ENCODE measurements at regions not wholly inside any gene's neighbourhood (a gene's known extent, or its start where the extent isn't known, plus 50 kb on each side); places are given as distances from the start of the nearest gene placed in this dataset.

DNA sequence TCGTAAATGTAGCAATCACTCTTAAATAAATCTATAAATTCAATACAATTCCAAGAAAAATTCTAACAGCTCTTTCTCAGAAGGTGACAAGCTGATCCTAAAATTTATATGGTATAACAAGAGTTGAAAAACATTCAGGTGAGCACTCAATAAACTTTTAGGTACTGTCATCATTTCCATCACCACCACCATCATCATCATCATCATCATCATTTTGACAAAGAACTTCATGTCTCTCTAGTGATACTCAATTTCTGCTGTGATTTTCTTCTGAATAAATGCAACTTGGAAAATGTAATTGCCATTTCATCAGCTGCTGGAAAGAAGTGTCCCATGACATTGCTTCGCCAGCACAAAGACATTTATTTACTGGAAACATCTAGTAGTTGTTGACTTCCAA is 222.9 kb upstream of the IRX5 start:
- no peaks in the 10 kb centered on the region for H3K27me3 ChIP-seq (ENCODE audit: control insufficient read depth, insufficient read depth, low read length)
- no peaks in the 10 kb centered on the region for H3K4me1 ChIP-seq (ENCODE audit: control insufficient read depth, insufficient read depth, low read length)
- H3K9me3 ChIP-seq (ENCODE audit: control insufficient read depth, low read depth, low read length): no peaks in the 10 kb centered on the region
- no peaks in the 10 kb centered on the region for H3K36me3 ChIP-seq (ENCODE audit: control insufficient read depth, insufficient read depth, low read length)
- DNase-seq: no peak
- H3K4me3 ChIP-seq (ENCODE audit: low read length): no peak overlapping the region
- H3K27ac ChIP-seq (ENCODE audit: low read length): no peak overlapping the region
- WGBS (ENCODE audit: insufficient coverage, low lambda C conversion rate): 100% methylated on average over 2 of the region's 2 CpGs

- no peaks in the 10 kb centered on the region for H3K9me3 ChIP-seq (ENCODE audit: control insufficient read depth, low read depth, low read length)
- WGBS (ENCODE audit: insufficient coverage, low lambda C conversion rate): 89% methylated on average over 2 of the region's 2 CpGs
Measured at GRCh38 chr16:54706406-54706805, 224.3 kb upstream of the IRX5 start.

GRCh38 chr16:54703339-54703738 is 227.3 kb upstream of the IRX5 start:
- no peaks in the 10 kb centered on the region for H3K36me3 ChIP-seq (ENCODE audit: control insufficient read depth, insufficient read depth, low read length)
- no peak overlapping the region for H3K4me3 ChIP-seq (ENCODE audit: low read length)
- H3K4me1 ChIP-seq (ENCODE audit: control insufficient read depth, insufficient read depth, low read length): no peaks in the 10 kb centered on the region
- H3K27me3 ChIP-seq (ENCODE audit: control insufficient read depth, insufficient read depth, low read length): no peaks in the 10 kb centered on the region
- no peak overlapping the region for H3K27ac ChIP-seq (ENCODE audit: low read length)
- WGBS (ENCODE audit: insufficient coverage, low lambda C conversion rate): 63% methylated on average over 3 of the region's 9 CpGs
- no peaks in the 10 kb centered on the region for H3K9me3 ChIP-seq (ENCODE audit: control insufficient read depth, low read depth, low read length)
- DNase-seq: no peak

More at GRCh38 chr16:54706406-54706805, 224.3 kb upstream of the IRX5 start:
- no peak overlapping the region for H3K27ac ChIP-seq (ENCODE audit: low read length)
- no peaks in the 10 kb centered on the region for H3K27me3 ChIP-seq (ENCODE audit: control insufficient read depth, insufficient read depth, low read length)
- no peaks in the 10 kb centered on the region for H3K36me3 ChIP-seq (ENCODE audit: control insufficient read depth, insufficient read depth, low read length)
- DNase-seq: no peak
- no peak overlapping the region for H3K4me3 ChIP-seq (ENCODE audit: low read length)
- H3K4me1 ChIP-seq (ENCODE audit: control insufficient read depth, insufficient read depth, low read length): no peaks in the 10 kb centered on the region

- no peak for DNase-seq
- H3K4me3 ChIP-seq (ENCODE audit: low read length): no peak overlapping the region
- no peaks in the 10 kb centered on the region for H3K9me3 ChIP-seq (ENCODE audit: control insufficient read depth, low read depth, low read length)
- WGBS (ENCODE audit: insufficient coverage, low lambda C conversion rate): 93% methylated on average over 2 of the region's 6 CpGs
- H3K4me1 ChIP-seq (ENCODE audit: control insufficient read depth, insufficient read depth, low read length): no peaks in the 10 kb centered on the region
- no peaks in the 10 kb centered on the region for H3K27me3 ChIP-seq (ENCODE audit: control insufficient read depth, insufficient read depth, low read length)
- no peaks in the 10 kb centered on the region for H3K36me3 ChIP-seq (ENCODE audit: control insufficient read depth, insufficient read depth, low read length)
- H3K27ac ChIP-seq (ENCODE audit: low read length): no peak overlapping the region
Measured at GRCh38 chr16:54699656-54700055, 231.0 kb upstream of the IRX5 start.

DNA sequence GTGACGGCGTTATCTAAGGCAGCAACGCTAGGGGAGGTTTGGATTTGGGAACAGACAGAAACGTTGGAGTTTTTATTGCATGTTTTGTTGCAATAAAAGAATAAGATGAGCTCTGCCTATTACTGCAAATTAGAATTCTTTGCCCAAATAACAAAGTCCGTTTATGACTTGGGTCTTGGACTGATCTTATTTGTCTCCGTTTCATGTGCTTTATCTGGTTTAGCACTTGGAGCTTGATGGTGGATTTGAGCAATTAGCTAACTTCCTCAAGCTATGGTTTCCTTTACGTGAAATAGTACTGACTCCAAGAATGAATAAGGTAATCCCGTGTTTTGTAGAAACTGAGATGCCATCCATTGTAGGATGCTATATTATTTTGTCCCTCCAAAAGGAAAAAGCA is 233.0 kb upstream of the IRX5 start:
- Histone ChIP-seq H3K27ac (ENCODE audit: low read length) (no peak overlapping the region), H3K4me3 (ENCODE audit: low read length) (no peak overlapping the region), H3K9me3 (ENCODE audit: control insufficient read depth, low read depth, low read length) (no peaks in the 10 kb centered on the region), H3K36me3 (ENCODE audit: control insufficient read depth, insufficient read depth, low read length) (no peaks in the 10 kb centered on the region), H3K27me3 (ENCODE audit: control insufficient read depth, insufficient read depth, low read length) (no peaks in the 10 kb centered on the region), H3K4me1 (ENCODE audit: control insufficient read depth, insufficient read depth, low read length) (no peaks in the 10 kb centered on the region)
- no peak for DNase-seq
- 76% methylated on average over 2 of the region's 8 CpGs for WGBS (ENCODE audit: insufficient coverage, low lambda C conversion rate)

- H3K36me3 ChIP-seq (ENCODE audit: control insufficient read depth, insufficient read depth, low read length): no peaks in the 10 kb centered on the region
- H3K9me3 ChIP-seq (ENCODE audit: control insufficient read depth, low read depth, low read length): no peaks in the 10 kb centered on the region
- no CpG with 5 or more reads among the region's 9 CpGs for WGBS (ENCODE audit: insufficient coverage, low lambda C conversion rate)
- no peak overlapping the region for H3K4me3 ChIP-seq (ENCODE audit: low read length)
- H3K4me1 ChIP-seq (ENCODE audit: control insufficient read depth, insufficient read depth, low read length): no peaks in the 10 kb centered on the region
- no peak overlapping the region for H3K27ac ChIP-seq (ENCODE audit: low read length)
- H3K27me3 ChIP-seq (ENCODE audit: control insufficient read depth, insufficient read depth, low read length): no peaks in the 10 kb centered on the region
- no peak for DNase-seq
Measured at GRCh38 chr16:54696970-54697369, 233.7 kb upstream of the IRX5 start.

DNA sequence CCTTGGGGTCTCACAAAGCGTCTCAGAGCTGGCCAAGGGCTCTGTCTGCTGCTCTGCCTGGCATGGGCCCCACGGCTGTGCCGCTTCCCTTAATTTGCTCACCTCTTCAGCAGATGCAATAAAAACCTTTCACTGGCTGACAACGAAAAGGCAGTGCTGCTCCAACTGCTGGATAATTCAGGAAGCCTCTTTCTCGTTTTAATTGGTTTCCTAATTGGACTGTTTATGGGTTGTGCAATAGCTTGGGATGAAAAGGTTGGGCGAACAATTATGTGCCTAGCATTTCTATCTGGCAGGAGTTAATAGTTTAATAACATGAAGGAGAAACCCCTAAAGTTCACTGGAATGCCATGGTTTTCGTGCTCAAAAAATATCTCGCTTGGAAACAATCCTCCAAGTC is 234.1 kb upstream of the IRX5 start:
- 100% methylated on average over 1 of the region's 8 CpGs for WGBS (ENCODE audit: insufficient coverage, low lambda C conversion rate)
- no peak overlapping the region for H3K4me3 ChIP-seq (ENCODE audit: low read length)
- H3K27ac ChIP-seq (ENCODE audit: low read length): no peak overlapping the region
- H3K36me3 ChIP-seq (ENCODE audit: control insufficient read depth, insufficient read depth, low read length): no peaks in the 10 kb centered on the region
- DNase-seq: no peak
- no peaks in the 10 kb centered on the region for H3K9me3 ChIP-seq (ENCODE audit: control insufficient read depth, low read depth, low read length)
- no peaks in the 10 kb centered on the region for H3K4me1 ChIP-seq (ENCODE audit: control insufficient read depth, insufficient read depth, low read length)
- H3K27me3 ChIP-seq (ENCODE audit: control insufficient read depth, insufficient read depth, low read length): no peaks in the 10 kb centered on the region

- H3K27me3 ChIP-seq (ENCODE audit: control insufficient read depth, insufficient read depth, low read length): no peaks in the 10 kb centered on the region
- H3K4me1 ChIP-seq (ENCODE audit: control insufficient read depth, insufficient read depth, low read length): no peaks in the 10 kb centered on the region
- H3K4me3 ChIP-seq (ENCODE audit: low read length): no peak overlapping the region
- H3K27ac ChIP-seq (ENCODE audit: low read length): no peak overlapping the region
- no peak for DNase-seq
- H3K36me3 ChIP-seq (ENCODE audit: control insufficient read depth, insufficient read depth, low read length): no peaks in the 10 kb centered on the region
- no peaks in the 10 kb centered on the region for H3K9me3 ChIP-seq (ENCODE audit: control insufficient read depth, low read depth, low read length)
- no CpG with 5 or more reads among the region's 2 CpGs for WGBS (ENCODE audit: insufficient coverage, low lambda C conversion rate)
Measured at GRCh38 chr16:54694651-54695050, 236.0 kb upstream of the IRX5 start.

GRCh38 chr16:54693864-54694263 is 236.8 kb upstream of the IRX5 start:
- Histone ChIP-seq H3K4me1 (ENCODE audit: control insufficient read depth, insufficient read depth, low read length) (no peaks in the 10 kb centered on the region), H3K36me3 (ENCODE audit: control insufficient read depth, insufficient read depth, low read length) (no peaks in the 10 kb centered on the region), H3K27me3 (ENCODE audit: control insufficient read depth, insufficient read depth, low read length) (no peaks in the 10 kb centered on the region), H3K4me3 (ENCODE audit: low read length) (no peak overlapping the region), H3K27ac (ENCODE audit: low read length) (no peak overlapping the region), H3K9me3 (ENCODE audit: control insufficient read depth, low read depth, low read length) (no peaks in the 10 kb centered on the region)
- no peak for DNase-seq

- Histone ChIP-seq H3K4me1 (ENCODE audit: control insufficient read depth, insufficient read depth, low read length) (no peaks in the 10 kb centered on the region), H3K4me3 (ENCODE audit: low read length) (no peak overlapping the region), H3K9me3 (ENCODE audit: control insufficient read depth, low read depth, low read length) (no peaks in the 10 kb centered on the region), H3K27ac (ENCODE audit: low read length) (no peak overlapping the region), H3K36me3 (ENCODE audit: control insufficient read depth, insufficient read depth, low read length) (no peaks in the 10 kb centered on the region), H3K27me3 (ENCODE audit: control insufficient read depth, insufficient read depth, low read length) (no peaks in the 10 kb centered on the region)
- 76% methylated on average over 2 of the region's 2 CpGs for WGBS (ENCODE audit: insufficient coverage, low lambda C conversion rate)
- no peak for DNase-seq
Measured at GRCh38 chr16:54690710-54691109, 240.0 kb upstream of the IRX5 start.

GRCh38 chr16:54690306-54690705 is 240.4 kb upstream of the IRX5 start:
- no peaks in the 10 kb centered on the region for H3K9me3 ChIP-seq (ENCODE audit: control insufficient read depth, low read depth, low read length)
- H3K4me1 ChIP-seq (ENCODE audit: control insufficient read depth, insufficient read depth, low read length): no peaks in the 10 kb centered on the region
- H3K4me3 ChIP-seq (ENCODE audit: low read length): no peak overlapping the region
- H3K27ac ChIP-seq (ENCODE audit: low read length): no peak overlapping the region
- DNase-seq: no peak
- 75% methylated on average over 1 of the region's 2 CpGs for WGBS (ENCODE audit: insufficient coverage, low lambda C conversion rate)
- H3K36me3 ChIP-seq (ENCODE audit: control insufficient read depth, insufficient read depth, low read length): no peaks in the 10 kb centered on the region
- H3K27me3 ChIP-seq (ENCODE audit: control insufficient read depth, insufficient read depth, low read length): no peaks in the 10 kb centered on the region

Data from large intestine (tissue), 3 donors.